ENCODE measurements at regions not wholly inside any gene's neighbourhood (a gene's known extent, or its start where the extent isn't known, plus 50 kb on each side); places are given as distances from the start of the nearest gene placed in this dataset.

GRCh38 chr10:3928569-3928968 lies 143.6 kb upstream of the KLF6 start:
- TF ChIP-seq EZH2 (IDR thresholded peaks at IDR 0.05; ENCODE audit: borderline replicate concordance, insufficient read depth, low read depth, low read length, poor library complexity, severe bottlenecking) (no peak), CTCF (IDR thresholded peaks at IDR 0.05) (no peak)

All from B cell (primary cell).